OCI-LY1 (cell line): ENCODE measurements at regions not wholly inside any gene's neighbourhood (a gene's known extent, or its start where the extent isn't known, plus 50 kb on each side); places are given as distances from the start of the nearest gene placed in this dataset.

Experiments used
- EZH2 ChIP-seq: fragments of 200-600 bp; sonication (generic), shearing (Covaris generic); IDR thresholded peaks from 2 replicates; pipeline ENCODE4 v1.8.0; 2017; ENCODE audit warnings: borderline replicate concordance, mixed run types, mild to moderate bottlenecking, antibody characterized with exemption, low read length, moderate library complexity, mixed read lengths
- TF ChIP-seq, protein P1 (sequence below): fragments of 200-600 bp; sonication (generic), shearing (Covaris generic); IDR thresholded peaks from 2 replicates; pipeline ENCODE4 v1.5.1; 2017; ENCODE audit warnings: mild to moderate bottlenecking, antibody characterized with exemption, low read length, moderate library complexity, mixed read lengths

DNA sequence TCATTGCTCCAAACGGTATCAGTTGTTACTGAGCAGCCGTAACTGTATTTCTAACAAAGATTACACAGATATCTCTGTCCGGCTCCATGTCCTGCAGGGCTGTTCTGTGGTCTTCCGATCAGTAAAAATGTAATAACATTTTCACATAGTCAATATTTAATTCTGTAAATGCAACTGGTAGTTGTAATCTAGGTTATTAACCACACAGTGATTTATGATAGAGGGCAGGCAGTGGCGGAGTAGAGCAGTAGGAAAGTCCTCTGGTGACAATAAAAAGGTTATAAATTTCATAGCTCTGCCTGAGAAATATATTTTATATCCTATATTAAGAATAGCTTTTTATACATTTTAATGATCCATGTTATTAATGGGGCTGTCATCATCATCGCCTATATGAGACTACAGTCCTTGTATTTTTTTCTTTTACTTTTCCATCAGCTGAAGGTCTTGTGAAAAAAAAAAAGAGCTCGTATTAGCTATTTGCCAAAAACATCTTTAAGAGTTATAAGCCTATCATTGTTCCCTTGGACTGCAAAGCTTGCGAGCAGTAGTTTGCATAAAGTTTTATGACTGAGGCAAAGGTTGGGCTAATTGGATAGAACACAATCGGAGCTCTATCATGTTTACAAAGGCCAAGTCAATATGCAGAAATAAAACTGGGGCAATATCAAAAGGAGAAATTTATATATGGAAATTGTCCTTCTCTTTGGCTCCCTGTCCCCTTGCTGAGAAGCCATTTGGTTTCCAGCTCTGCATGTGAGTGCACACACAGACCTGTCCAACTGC is 648.0 kb downstream of the IRX1 start:
- TF ChIP-seq, protein P1, sequence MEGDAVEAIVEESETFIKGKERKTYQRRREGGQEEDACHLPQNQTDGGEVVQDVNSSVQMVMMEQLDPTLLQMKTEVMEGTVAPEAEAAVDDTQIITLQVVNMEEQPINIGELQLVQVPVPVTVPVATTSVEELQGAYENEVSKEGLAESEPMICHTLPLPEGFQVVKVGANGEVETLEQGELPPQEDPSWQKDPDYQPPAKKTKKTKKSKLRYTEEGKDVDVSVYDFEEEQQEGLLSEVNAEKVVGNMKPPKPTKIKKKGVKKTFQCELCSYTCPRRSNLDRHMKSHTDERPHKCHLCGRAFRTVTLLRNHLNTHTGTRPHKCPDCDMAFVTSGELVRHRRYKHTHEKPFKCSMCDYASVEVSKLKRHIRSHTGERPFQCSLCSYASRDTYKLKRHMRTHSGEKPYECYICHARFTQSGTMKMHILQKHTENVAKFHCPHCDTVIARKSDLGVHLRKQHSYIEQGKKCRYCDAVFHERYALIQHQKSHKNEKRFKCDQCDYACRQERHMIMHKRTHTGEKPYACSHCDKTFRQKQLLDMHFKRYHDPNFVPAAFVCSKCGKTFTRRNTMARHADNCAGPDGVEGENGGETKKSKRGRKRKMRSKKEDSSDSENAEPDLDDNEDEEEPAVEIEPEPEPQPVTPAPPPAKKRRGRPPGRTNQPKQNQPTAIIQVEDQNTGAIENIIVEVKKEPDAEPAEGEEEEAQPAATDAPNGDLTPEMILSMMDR = no peak
- TF ChIP-seq EZH2 = no peak
